ENCODE measurements at regions not wholly inside any gene's neighbourhood (a gene's known extent, or its start where the extent isn't known, plus 50 kb on each side); places are given as distances from the start of the nearest gene placed in this dataset.

GRCh38 chr1:208432346-208432745 lies 188.2 kb upstream of the PLXNA2 start:
- no peak for TF ChIP-seq LEF1 (IDR thresholded peaks at IDR 0.05; ENCODE audit: borderline replicate concordance)
- no peak for TF ChIP-seq SP1 (IDR thresholded peaks at IDR 0.05)
- TF ChIP-seq FOXA1 (IDR thresholded peaks at IDR 0.05) = no peak
- no peak for TF ChIP-seq FOXK2 (IDR thresholded peaks at IDR 0.05)
- no peak for TF ChIP-seq SUZ12 (IDR thresholded peaks at IDR 0.05)
- no peak for TF ChIP-seq CTBP1 (IDR thresholded peaks at IDR 0.05; ENCODE audit: borderline replicate concordance)
- TF ChIP-seq ARNT (IDR thresholded peaks at IDR 0.05) = no peak
- TF ChIP-seq TARDBP (IDR thresholded peaks at IDR 0.05) = no peak
- TF ChIP-seq BHLHE40 (IDR thresholded peaks at IDR 0.05; ENCODE audit: borderline replicate concordance) = no peak
